ENCODE measurements at regions not wholly inside any gene's neighbourhood (a gene's known extent, or its start where the extent isn't known, plus 50 kb on each side); places are given as distances from the start of the nearest gene placed in this dataset.
A peak's percentile ranks its signal among the peaks of the same experiment; 100 is the strongest.
"Not testable (repeated sequence)": the region's sequence is repeated elsewhere in the genome, so short reads cannot be mapped to it uniquely, and the experiment has no call there.

GRCh38 chr10:78210976-78211375 lies 177.3 kb downstream of the RPS24 start:
- no peak for DNase-seq (ENCODE audit: low read depth)

- peak; percentile 45 for DNase-seq (ENCODE audit: low read depth)
These were observed 177.9 kb downstream of the RPS24 start for GRCh38 chr10:78211561-78212051.

DNA sequence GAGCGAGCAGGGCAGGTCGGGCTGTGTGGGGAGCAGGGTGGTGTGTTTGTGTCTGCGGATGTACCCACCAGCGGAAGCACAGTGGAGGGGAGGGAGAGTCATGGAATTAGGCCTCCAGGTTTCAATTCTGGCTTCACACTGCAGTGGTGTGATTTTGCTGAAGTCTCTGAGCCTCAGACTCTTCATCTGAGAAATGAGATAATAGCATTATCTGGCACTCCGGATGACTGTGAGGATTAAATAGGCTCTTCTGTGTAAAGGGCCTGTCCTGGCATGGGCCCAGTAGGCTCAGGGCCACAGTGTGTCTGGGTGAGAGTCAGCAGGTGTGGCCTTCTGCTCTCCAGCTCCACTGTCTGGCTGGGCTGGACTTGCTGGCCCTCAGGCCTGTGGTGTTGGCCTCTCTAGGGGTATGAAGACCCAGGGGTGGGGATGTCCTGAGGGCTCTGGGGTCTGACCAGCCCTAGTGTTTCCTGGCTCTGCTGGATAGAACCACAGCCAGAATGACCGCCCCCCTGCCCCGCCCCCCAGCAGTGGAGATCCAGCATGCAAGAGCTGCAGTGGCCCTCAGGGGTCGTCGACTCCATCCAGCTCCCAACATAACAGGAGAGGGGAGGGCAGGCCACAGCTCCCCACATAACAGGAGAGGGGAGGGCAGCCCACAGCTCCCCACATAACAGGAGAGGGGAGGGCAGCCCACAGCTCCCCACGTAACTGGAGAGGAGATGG lies 178.6 kb downstream of the RPS24 start:
- DNase-seq (ENCODE audit: low read depth): no peak

GRCh38 chr10:78212786-78213175 lies 179.1 kb downstream of the RPS24 start:
- DNase-seq (ENCODE audit: low read depth): no peak

DNA sequence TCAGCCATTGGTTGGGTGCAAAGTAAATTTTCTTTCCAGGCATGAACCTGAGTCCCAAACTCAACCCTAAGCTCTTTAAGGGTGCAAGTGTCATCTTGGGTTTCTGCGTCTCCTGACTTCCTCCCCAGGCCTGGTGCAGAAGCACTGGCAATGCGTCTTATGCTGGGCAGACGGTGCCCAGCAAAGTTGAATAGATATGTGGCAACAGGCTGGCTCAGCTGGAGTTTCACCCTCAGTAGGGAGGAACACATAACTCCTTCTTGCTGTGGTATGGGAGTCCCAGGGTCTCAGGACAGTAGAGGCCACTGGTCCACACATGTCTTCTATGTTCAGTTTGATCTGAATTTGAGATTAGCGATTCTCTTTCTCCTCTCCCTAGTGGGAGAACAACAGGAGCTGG lies 181.3 kb downstream of the RPS24 start:
- DNase-seq (ENCODE audit: low read depth): no peak

- no peak for DNase-seq (ENCODE audit: low read depth)
These were observed 182.0 kb downstream of the RPS24 start for GRCh38 chr10:78215645-78216044.

DNA sequence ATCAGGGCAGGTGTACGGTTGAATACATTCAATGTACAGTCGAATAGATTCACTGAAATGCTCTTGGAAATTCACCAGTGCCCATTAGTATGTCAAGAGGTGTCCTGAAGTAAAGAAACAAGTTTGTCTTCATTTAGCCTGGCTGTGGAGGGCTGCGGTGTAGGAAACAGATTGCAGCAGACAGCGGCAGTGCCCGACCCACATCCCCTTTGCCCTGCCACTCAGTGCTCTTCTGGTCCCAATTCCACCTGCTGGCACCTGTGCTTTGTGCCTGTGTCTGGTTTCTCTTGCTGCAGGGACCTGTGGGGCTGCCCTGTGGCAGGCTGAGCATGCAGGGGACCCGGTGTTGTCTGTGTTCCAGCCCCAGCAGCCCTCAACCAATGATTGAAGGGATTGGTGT lies 183.7 kb downstream of the RPS24 start:
- DNase-seq (ENCODE audit: low read depth): no peak

GRCh38 chr10:78218798-78219490 lies 185.3 kb downstream of the RPS24 start:
- no peak for DNase-seq (ENCODE audit: low read depth)

DNA sequence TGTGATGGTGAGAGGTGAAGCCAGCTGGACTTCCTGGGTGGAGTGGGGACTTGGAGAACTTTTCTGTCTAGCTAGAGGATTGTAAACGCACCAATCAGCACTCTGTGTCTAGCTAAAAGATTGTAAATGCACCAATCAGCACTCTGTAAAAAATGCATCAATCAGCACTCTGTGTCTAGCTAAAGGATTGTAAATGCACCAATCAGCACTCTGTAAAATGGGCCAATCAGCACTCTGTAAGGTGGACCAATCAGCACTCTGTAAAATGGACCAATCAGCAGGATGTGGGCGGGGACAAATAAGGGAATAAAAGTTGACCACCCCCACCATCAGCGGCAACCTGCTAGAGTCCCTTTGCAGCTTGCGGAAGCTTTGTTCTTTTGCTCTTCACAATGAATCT lies 185.9 kb downstream of the RPS24 start:
- DNase-seq (ENCODE audit: low read depth): not testable (repeated sequence)

GRCh38 chr10:78220781-78221180 lies 187.1 kb downstream of the RPS24 start:
- DNase-seq (ENCODE audit: low read depth): no peak

DNA sequence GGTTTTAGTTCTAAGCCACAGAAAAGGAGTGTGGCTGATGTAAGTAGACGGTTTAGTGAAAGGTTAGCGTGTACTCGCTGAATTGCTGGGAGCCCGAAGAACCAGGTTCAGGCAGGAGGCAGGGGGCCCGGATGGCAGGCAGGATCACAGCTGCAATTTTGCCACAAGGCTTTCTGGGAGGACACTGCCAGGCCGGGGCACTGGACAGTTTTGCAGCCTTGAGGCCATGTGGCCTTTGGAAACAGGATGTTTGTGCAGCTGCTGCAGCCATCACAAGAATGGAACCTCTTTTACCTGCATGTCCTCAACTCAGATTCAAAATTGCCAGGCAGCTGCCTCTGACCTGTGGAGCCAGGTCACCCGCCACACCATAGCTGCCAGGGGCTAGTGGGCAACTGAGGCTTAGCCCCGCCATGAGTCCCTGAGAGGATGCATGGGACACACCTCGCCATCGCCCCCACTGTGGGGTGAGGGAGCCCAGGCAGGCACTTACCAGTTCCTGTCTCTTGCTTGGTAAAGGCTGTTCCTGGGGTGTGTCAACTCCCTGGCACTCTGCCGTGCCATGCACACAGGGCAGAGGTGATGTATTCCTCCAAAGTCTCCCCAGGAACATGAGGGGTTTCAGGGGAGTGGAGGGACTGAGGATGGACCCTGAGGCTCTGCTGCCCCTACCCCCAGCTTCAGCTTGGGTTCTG lies 188.6 kb downstream of the RPS24 start:
- DNase-seq (ENCODE audit: low read depth): no peak

DNA sequence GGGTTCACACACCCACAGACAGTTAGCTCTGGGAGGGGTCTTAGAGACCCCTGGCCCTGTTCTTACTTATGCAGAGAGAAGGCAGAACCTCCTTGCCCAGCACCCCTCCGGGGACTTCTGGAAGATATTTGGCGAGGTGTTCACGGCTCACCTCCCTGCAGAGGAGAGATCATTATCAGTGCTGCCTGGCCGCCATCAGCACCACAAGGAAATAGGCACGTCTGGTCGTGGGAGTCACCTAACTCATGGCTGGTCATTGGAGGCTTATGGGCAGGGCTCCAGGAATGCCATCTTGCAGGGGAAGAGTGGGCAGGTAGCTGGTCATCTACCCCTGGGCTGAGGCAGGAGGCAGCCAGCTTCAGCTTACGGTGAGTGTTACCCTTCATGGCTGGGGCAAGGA lies 189.4 kb downstream of the RPS24 start:
- no peak for DNase-seq (ENCODE audit: low read depth)

- no peak for DNase-seq (ENCODE audit: low read depth)
These were observed 190.9 kb downstream of the RPS24 start for GRCh38 chr10:78224602-78225001.

DNA sequence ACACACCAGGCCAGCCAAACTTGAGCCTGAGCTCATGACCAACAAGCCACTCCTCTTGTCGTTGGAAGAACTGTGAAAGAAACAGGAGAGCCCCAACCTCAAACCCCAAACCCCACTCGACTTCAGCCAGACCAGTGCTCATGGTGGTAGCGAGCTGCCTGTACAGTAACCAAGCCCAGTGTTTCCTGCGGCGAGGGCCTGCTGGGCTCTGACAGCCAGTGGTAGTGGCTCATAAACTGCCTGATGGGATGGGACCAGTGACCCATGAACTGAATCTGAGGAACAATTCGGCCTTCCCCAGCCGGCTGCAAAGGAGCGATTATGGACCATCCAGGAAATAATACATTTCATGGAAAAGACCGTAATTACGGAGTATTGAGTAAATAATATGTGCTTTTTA lies 191.9 kb downstream of the RPS24 start:
- DNase-seq (ENCODE audit: low read depth): no peak

DNA sequence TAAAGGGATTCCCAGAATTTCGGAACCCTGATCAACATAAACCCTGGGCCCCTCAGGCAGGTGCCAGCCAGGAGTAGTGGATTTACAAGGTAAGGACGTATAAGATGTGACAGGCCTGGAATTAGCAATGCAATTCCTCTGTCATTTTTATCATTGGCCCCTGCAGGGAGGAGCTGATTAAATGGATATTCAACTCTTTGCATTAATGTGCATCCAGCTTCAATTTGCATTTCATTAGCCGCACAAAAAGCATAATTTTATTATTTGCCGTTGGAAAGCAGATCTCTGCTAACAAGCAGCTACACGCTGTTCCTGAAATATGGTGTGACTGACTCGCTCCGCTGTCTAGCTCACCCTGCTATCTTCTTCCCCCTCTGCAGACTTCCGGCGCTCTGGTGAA lies 195.8 kb downstream of the RPS24 start:
- DNase-seq (ENCODE audit: low read depth): no peak

DNA sequence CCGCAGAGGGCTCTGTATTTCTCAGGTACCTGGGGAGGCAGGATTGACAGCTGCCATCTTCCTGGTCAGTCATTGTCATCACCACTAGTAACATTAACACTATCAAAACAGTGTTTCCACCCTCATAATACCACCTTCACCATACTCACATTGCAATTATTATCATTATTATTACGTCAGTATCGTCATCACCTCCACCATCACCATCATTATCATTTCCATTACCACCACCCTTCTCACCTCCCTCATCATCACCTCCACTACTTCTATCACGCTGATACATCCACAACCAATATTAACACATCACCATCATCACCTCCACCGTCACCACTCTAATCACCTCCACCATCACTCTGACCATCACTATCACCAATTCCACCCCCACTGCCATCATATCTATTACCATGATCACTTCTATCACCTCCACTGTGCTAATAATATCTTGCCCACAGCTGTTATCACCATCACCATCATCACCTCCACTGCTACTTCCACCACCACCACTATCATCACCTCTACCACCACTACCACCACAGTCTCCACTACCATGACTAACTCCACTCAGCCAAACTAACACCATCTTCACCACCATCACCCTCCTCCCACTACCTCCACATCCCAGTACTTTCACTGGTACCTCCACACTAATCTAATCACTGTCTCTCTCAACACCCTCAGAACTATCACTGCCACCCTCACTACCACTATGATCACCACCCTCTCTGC lies 196.4 kb downstream of the RPS24 start:
- DNase-seq (ENCODE audit: low read depth): no peak

GRCh38 chr10:78231327-78231726 lies 197.7 kb downstream of the RPS24 start:
- DNase-seq (ENCODE audit: low read depth): no peak

- DNase-seq (ENCODE audit: low read depth): no peak
These were observed 198.3 kb downstream of the RPS24 start for GRCh38 chr10:78231939-78232338.

GRCh38 chr10:78236416-78237015 lies 202.9 kb downstream of the RPS24 start:
- DNase-seq (ENCODE audit: low read depth): no peak

- DNase-seq (ENCODE audit: low read depth): peak; percentile 8
These were observed 204.3 kb downstream of the RPS24 start for GRCh38 chr10:78237951-78238350.

DNA sequence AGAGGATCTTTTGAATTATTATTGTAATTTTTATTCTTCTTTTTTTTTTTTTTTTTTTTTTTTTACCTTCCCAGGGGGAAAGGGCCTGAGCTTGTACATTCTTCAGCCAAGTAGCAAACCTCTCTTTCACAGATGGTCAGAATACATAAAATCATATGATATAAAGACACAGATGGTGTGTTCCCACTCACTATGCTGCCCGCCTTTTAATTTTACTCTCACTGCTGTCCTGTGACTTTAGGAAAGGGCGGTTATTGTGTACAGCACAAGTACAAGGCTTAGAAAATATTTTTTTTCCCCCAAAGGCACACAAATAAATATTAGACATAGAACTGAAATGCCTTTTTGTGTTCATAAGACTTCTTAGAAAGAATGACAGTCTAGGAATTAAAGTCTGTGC lies 213.6 kb downstream of the RPS24 start:
- no peak for DNase-seq (ENCODE audit: low read depth)

GRCh38 chr10:78247821-78248220 lies 214.2 kb downstream of the RPS24 start:
- no peak for DNase-seq (ENCODE audit: low read depth)

Measured in renal cortical epithelial cell (primary cell).